ENCODE measurements at regions not wholly inside any gene's neighbourhood (a gene's known extent, or its start where the extent isn't known, plus 50 kb on each side); places are given as distances from the start of the nearest gene placed in this dataset.

- TF ChIP-seq CTCF (IDR thresholded peaks at IDR 0.05) (no peak), POLR2AphosphoS5 (IDR thresholded peaks at IDR 0.05; ENCODE audit: low read depth, low read length) (no peak), SIN3A (IDR thresholded peaks at IDR 0.05; ENCODE audit: borderline replicate concordance, insufficient read depth, low read depth, low read length) (no peak)
These were observed 157.4 kb downstream of the EVX1 start for GRCh38 chr7:27399791-27400567.
